ENCODE measurements at regions not wholly inside any gene's neighbourhood (a gene's known extent, or its start where the extent isn't known, plus 50 kb on each side); places are given as distances from the start of the nearest gene placed in this dataset.
"Not testable (repeated sequence)": the region's sequence is repeated elsewhere in the genome, so short reads cannot be mapped to it uniquely, and the experiment has no call there.

GRCh38 chr6:73985891-73986290 lies 289.9 kb downstream of the CD109 start:
- Mint-ChIP-seq H3K27me3 (peaks cover 1% of the 10 kb centered on the region), H3K36me3 (ENCODE audit: low read depth) (no peaks in the 10 kb centered on the region), H3K4me1 (no peaks in the 10 kb centered on the region), H3K9me3 (peaks cover 3% of the 10 kb centered on the region), H3K27ac (no peak overlapping the region), H3K4me3 (no peak overlapping the region)
- POLR2A ChIA-PET = no interaction called here
- CTCF ChIA-PET = no interaction called here
- no peak for DNase-seq

GRCh38 chr6:73984571-73985210 lies 288.7 kb downstream of the CD109 start:
- no peak overlapping the region for H3K4me3 Mint-ChIP-seq
- H3K36me3 Mint-ChIP-seq (ENCODE audit: low read depth) = no peaks in the 10 kb centered on the region
- POLR2A ChIA-PET = no interaction called here
- H3K9me3 Mint-ChIP-seq = peaks cover 3% of the 10 kb centered on the region
- CTCF ChIA-PET = no interaction called here
- peaks cover 1% of the 10 kb centered on the region for H3K27me3 Mint-ChIP-seq
- DNase-seq = no peak
- no peaks in the 10 kb centered on the region for H3K4me1 Mint-ChIP-seq
- H3K27ac Mint-ChIP-seq = no peak overlapping the region

DNA sequence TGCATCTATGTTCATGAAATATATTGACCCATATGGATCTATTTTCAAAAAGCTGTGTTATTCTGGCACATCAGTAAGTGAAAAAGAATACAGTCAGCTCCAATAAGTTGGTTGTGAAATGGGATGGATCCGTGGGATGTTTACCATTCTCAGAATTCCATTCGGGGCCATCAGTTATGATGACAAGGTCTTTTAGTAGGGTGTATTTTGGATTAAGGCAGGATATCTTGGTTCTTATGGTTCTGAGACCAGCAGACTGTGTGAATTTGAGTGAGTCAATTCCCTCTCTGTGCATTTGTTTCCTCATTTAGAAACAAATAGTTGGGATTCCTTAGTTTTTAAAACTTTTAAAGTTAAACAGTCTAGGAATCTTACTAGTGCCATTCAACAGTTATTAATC lies 287.4 kb downstream of the CD109 start:
- no peaks in the 10 kb centered on the region for H3K9me3 Mint-ChIP-seq
- POLR2A ChIA-PET = no interaction called here
- CTCF ChIA-PET = no interaction called here
- H3K27ac Mint-ChIP-seq = no peak overlapping the region
- no peak overlapping the region for H3K4me3 Mint-ChIP-seq
- no peak for DNase-seq
- no peaks in the 10 kb centered on the region for H3K4me1 Mint-ChIP-seq
- H3K27me3 Mint-ChIP-seq = peaks cover 1% of the 10 kb centered on the region
- H3K36me3 Mint-ChIP-seq (ENCODE audit: low read depth) = no peaks in the 10 kb centered on the region

- Mint-ChIP-seq H3K27ac (no peak overlapping the region), H3K27me3 (peaks cover 1% of the 10 kb centered on the region), H3K4me1 (no peaks in the 10 kb centered on the region), H3K9me3 (no peaks in the 10 kb centered on the region), H3K36me3 (ENCODE audit: low read depth) (no peaks in the 10 kb centered on the region), H3K4me3 (no peak overlapping the region)
- ChIA-PET POLR2A (no interaction called here), CTCF (interaction anchor here (0.6 kb wide), 1 partner anchor 1239 kb away, joined by 4 read pairs; no protein-coding TSS in a partner anchor)
- no peak for DNase-seq
Observed at GRCh38 chr6:73980096-73980495, 284.1 kb downstream of the CD109 start.

DNA sequence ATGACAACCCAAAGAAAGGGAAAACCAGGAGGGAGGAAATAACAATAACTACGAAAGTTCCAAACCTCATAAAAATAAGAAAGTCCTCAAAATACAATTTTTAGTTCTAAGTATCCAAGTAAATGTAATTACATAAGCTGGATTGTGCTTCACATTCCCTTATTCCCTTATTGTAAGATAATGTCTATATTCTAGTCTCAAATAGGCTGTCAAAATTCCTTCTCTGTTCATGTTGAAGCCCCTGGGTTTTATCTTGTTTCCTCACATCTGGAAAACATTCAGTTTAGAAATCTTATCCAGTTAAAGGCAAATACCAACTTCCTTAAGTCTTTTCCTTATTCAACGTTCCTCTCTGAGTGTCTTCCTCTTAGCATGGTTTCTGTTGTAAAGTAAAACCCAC lies 282.3 kb downstream of the CD109 start:
- peaks cover 1% of the 10 kb centered on the region for H3K27me3 Mint-ChIP-seq
- H3K27ac Mint-ChIP-seq = no peak overlapping the region
- no peak overlapping the region for H3K4me3 Mint-ChIP-seq
- ChIA-PET CTCF (no interaction called here), POLR2A (no interaction called here)
- H3K9me3 Mint-ChIP-seq = no peaks in the 10 kb centered on the region
- DNase-seq = no peak
- H3K36me3 Mint-ChIP-seq (ENCODE audit: low read depth) = no peaks in the 10 kb centered on the region
- H3K4me1 Mint-ChIP-seq = no peaks in the 10 kb centered on the region

DNA sequence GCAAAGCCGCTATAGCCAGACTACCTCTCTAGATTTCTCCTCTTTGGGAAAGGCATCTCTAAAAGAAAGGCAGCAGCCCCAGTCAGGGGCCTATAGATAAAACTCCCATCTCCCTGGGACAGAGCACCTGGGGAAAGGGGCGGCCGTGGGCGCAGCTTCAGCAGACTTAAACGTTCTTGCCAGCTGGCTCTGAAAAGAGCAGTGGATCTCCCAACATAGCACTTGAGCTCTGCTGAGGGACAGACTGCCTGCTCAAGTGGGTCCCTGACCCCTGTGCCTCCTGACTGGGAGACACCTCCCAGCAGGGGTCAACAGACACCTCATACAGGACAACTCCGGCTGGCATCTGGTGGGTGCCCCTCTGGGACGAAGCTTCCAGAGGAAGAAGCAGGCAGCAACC lies 276.5 kb downstream of the CD109 start:
- CTCF ChIA-PET; H3K9me3 Mint-ChIP-seq; H3K27me3 Mint-ChIP-seq; H3K36me3 Mint-ChIP-seq (ENCODE audit: low read depth); H3K4me3 Mint-ChIP-seq; H3K4me1 Mint-ChIP-seq; H3K27ac Mint-ChIP-seq; POLR2A ChIA-PET; DNase-seq: not testable (repeated sequence)

DNA sequence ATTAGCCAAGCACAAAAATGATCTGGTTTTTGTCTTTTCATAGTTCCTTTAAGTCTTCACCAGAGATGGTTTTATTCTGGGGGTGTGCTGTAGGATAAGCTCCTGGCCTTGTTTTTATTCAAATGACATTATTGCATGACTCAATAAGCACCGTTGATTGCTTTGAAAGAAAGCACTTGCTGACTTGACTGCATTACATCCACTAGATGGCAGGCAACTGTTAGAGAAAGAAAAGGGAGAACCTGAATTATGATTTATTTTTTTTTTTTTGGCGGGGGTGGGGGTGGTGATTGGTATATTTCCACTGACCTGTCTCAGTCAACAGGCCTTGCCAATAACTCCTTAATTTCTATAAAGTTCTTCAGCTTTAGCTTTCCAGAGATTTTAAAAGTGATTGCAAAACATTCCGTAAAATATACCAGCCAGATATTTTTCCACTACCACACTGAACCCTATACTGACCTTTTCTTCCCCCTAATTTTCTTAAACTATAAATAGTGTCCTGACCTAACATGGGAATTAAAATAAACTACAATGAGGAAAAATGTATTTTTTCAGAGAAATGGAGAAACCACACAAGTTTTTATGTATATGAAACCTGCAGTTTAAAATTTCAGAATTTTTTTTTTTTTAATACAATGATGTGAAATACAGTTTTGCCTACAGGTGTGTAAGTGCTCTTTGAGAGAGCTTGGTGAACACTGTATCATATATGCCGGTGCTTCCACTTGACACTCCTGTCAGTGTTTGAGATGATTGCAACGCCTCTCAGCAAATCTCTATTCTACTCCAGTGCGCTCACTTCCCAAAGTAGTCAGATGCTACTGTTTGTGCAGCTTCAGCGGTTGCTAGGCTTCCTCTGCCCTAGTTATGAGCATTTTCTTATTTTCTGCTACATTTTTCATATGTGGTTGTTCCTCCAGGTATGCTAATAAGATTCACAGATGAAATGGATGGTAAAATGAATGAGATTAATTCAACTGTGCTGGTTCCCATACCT lies 274.3 kb downstream of the CD109 start:
- Mint-ChIP-seq H3K9me3 (no peaks in the 10 kb centered on the region), H3K27me3 (no peaks in the 10 kb centered on the region), H3K27ac (no peak overlapping the region), H3K4me3 (no peak overlapping the region), H3K4me1 (no peaks in the 10 kb centered on the region), H3K36me3 (ENCODE audit: low read depth) (no peaks in the 10 kb centered on the region)
- no peak for DNase-seq
- CTCF ChIA-PET = interaction anchor here (0.7 kb wide), 1 partner anchor 85 kb away, joined by 4 read pairs; no protein-coding TSS in a partner anchor
- POLR2A ChIA-PET = no interaction called here

- Mint-ChIP-seq H3K36me3 (ENCODE audit: low read depth) (no peaks in the 10 kb centered on the region), H3K27ac (no peak overlapping the region), H3K4me1 (no peaks in the 10 kb centered on the region), H3K9me3 (no peaks in the 10 kb centered on the region), H3K4me3 (no peak overlapping the region), H3K27me3 (no peaks in the 10 kb centered on the region)
- no peak for DNase-seq
- ChIA-PET CTCF (no interaction called here), POLR2A (no interaction called here)
Observed at GRCh38 chr6:73968221-73968757, 272.3 kb downstream of the CD109 start.

- Mint-ChIP-seq H3K4me3 (no peak overlapping the region), H3K36me3 (ENCODE audit: low read depth) (no peaks in the 10 kb centered on the region), H3K4me1 (no peaks in the 10 kb centered on the region), H3K27me3 (no peaks in the 10 kb centered on the region), H3K27ac (no peak overlapping the region), H3K9me3 (no peaks in the 10 kb centered on the region)
- POLR2A ChIA-PET = no interaction called here
- DNase-seq = no peak
- CTCF ChIA-PET = no interaction called here
Observed at GRCh38 chr6:73965539-73966029, 269.6 kb downstream of the CD109 start.

- H3K36me3 Mint-ChIP-seq (ENCODE audit: low read depth) = no peaks in the 10 kb centered on the region
- no peak overlapping the region for H3K4me3 Mint-ChIP-seq
- POLR2A ChIA-PET = no interaction called here
- H3K27me3 Mint-ChIP-seq = no peaks in the 10 kb centered on the region
- no peak for DNase-seq
- H3K27ac Mint-ChIP-seq = no peak overlapping the region
- CTCF ChIA-PET = no interaction called here
- H3K9me3 Mint-ChIP-seq = no peaks in the 10 kb centered on the region
- no peaks in the 10 kb centered on the region for H3K4me1 Mint-ChIP-seq
Observed at GRCh38 chr6:73964241-73964854, 268.3 kb downstream of the CD109 start.

DNA sequence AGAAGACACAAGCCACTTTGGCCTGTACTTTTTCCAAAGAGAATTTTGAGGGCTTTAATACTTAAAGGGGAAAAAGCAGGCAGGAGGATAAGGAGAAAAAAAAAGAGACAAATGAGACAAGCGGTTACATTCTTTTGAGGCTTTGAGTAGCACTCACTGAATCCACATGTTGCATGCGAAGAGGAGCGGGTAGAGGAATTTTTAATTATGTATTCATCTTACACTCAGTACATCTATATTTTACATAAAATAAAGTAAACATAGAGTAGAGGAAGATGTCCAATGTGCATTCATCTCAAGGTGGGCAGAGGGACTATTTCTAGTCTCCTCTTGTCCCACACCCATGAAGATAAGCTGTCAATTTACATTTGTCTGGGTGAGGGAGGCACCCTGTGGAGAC lies 266.9 kb downstream of the CD109 start:
- Mint-ChIP-seq H3K36me3 (ENCODE audit: low read depth) (no peaks in the 10 kb centered on the region), H3K4me3 (no peak overlapping the region), H3K27me3 (no peaks in the 10 kb centered on the region), H3K9me3 (no peaks in the 10 kb centered on the region), H3K27ac (no peak overlapping the region), H3K4me1 (no peaks in the 10 kb centered on the region)
- DNase-seq = no peak
- ChIA-PET POLR2A (no interaction called here), CTCF (no interaction called here)

GRCh38 chr6:73956305-73956704 lies 260.3 kb downstream of the CD109 start:
- no peaks in the 10 kb centered on the region for H3K36me3 Mint-ChIP-seq (ENCODE audit: low read depth)
- no peaks in the 10 kb centered on the region for H3K27me3 Mint-ChIP-seq
- CTCF ChIA-PET = no interaction called here
- H3K4me1 Mint-ChIP-seq = no peaks in the 10 kb centered on the region
- no peak overlapping the region for H3K4me3 Mint-ChIP-seq
- no peak for DNase-seq
- H3K9me3 Mint-ChIP-seq = no peaks in the 10 kb centered on the region
- H3K27ac Mint-ChIP-seq = no peak overlapping the region
- POLR2A ChIA-PET = no interaction called here

- H3K27ac Mint-ChIP-seq = no peak overlapping the region
- no peaks in the 10 kb centered on the region for H3K4me1 Mint-ChIP-seq
- ChIA-PET CTCF (no interaction called here), POLR2A (no interaction called here)
- no peaks in the 10 kb centered on the region for H3K36me3 Mint-ChIP-seq (ENCODE audit: low read depth)
- no peak overlapping the region for H3K4me3 Mint-ChIP-seq
- DNase-seq = no peak
- H3K9me3 Mint-ChIP-seq = no peaks in the 10 kb centered on the region
- H3K27me3 Mint-ChIP-seq = no peaks in the 10 kb centered on the region
Observed at GRCh38 chr6:73955800-73956199, 259.8 kb downstream of the CD109 start.

Measured in activated CD4-positive, alpha-beta memory T cell treated with anti-CD3 and anti-CD28 coated beads, Interleukin-2, amount 10 ng/mL, durations not matched to agents 7 days and 5 days (primary cell).